Uterus (tissue), 3 donors: ENCODE measurements at regions not wholly inside any gene's neighbourhood (a gene's known extent, or its start where the extent isn't known, plus 50 kb on each side); places are given as distances from the start of the nearest gene placed in this dataset.

Experiments used
- DNase-seq, 2 donors: peaks; one replicate each; pipeline ENCODE4 v3.0.0-alpha.2; 2019 to 2020
- H3K27ac ChIP-seq, 2 donors: fragments of 200-600 bp; sonication (generic); 1 replicate in 1 of 2; 2 replicates in 1 of 2; pipeline ENCODE4 v1.5.1; 2016 to 2018
- H3K27me3 ChIP-seq, 2 donors: fragments of 200-600 bp; sonication (generic); one replicate each; pipeline ENCODE4 v1.5.1; 2018 to 2019; ENCODE audit warnings: control low read depth in 1 of 2
- H3K36me3 ChIP-seq, 2 donors: fragments of 200-600 bp; sonication (generic); one replicate each; pipeline ENCODE4 v1.5.1; 2019; ENCODE audit warnings: control low read depth in 1 of 2
- H3K4me1 ChIP-seq, 2 donors: fragments of 200-600 bp; sonication (generic); one replicate each; pipeline ENCODE4 v1.5.1; 2018 to 2019; ENCODE audit warnings: control low read depth in 1 of 2
- H3K4me3 ChIP-seq, 2 donors: fragments of 200-600 bp; sonication (generic); 1 replicate in 1 of 2; 2 replicates in 1 of 2; pipeline ENCODE4 v1.5.1; 2018 to 2019; ENCODE audit warnings: mild to moderate bottlenecking in 1 of 2
- H3K9me3 ChIP-seq, 2 donors: fragments of 200-600 bp; sonication (generic); one replicate each; pipeline ENCODE4 v1.5.1; 2019; ENCODE audit warnings: control low read depth in 1 of 2
- POLR2A ChIP-seq, 2 donors: fragments of 450-650 bp; IDR thresholded peaks; one replicate each; pipeline ENCODE4 v1.6.1; 2016; ENCODE audit warnings: antibody characterized with exemption in 2 of 2, mild to moderate bottlenecking in 1 of 2, moderate library complexity in 1 of 2
- intact Hi-C: fragments of 100-400 bp; cut with DNase I; formaldehyde crosslinking; loops from one replicate; pipeline ENCODE4 v1.15.1; 2023; ENCODE audit warnings: low total_unique reads
- TF ChIP-seq, protein P1 (sequence below), 4 experiments: fragments of 200-600 bp in 2 of 4; fragments of 450-650 bp in 2 of 4; sonication (generic) in 2 of 4; IDR thresholded peaks; one replicate each; pipeline ENCODE4 v1.5.1; 2016 to 2019; ENCODE audit warnings: antibody characterized with exemption in 4 of 4, mild to moderate bottlenecking in 2 of 4, moderate library complexity in 1 of 4
- donor health status: DM: yes; HTN: yes; CAD: no.

DNA sequence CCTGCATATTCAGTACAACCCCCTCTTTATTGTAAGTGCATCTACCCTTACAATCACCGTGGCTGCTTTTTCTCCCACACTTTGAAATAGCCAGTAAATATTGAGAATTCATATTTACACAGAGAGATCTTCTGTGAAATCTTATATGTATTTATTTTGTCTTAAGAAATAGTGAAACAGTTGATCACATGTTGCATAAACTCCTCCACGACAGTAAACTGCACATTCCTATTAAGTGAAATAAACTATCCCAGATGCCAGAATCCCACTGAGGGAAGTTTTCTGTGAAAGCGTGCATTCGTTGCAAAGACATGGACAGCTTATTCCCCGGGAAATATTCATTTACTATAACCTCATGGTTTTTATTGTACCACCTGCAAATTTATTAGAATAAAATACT is 796.0 kb downstream of the ROBO2 start:
- no peaks in the 10 kb centered on the region for H3K36me3 ChIP-seq
- H3K27me3 ChIP-seq = no peaks in the 10 kb centered on the region
- TF ChIP-seq POLR2A (IDR thresholded peaks at IDR 0.05) = no peak
- TF ChIP-seq, protein P1, sequence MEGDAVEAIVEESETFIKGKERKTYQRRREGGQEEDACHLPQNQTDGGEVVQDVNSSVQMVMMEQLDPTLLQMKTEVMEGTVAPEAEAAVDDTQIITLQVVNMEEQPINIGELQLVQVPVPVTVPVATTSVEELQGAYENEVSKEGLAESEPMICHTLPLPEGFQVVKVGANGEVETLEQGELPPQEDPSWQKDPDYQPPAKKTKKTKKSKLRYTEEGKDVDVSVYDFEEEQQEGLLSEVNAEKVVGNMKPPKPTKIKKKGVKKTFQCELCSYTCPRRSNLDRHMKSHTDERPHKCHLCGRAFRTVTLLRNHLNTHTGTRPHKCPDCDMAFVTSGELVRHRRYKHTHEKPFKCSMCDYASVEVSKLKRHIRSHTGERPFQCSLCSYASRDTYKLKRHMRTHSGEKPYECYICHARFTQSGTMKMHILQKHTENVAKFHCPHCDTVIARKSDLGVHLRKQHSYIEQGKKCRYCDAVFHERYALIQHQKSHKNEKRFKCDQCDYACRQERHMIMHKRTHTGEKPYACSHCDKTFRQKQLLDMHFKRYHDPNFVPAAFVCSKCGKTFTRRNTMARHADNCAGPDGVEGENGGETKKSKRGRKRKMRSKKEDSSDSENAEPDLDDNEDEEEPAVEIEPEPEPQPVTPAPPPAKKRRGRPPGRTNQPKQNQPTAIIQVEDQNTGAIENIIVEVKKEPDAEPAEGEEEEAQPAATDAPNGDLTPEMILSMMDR (IDR thresholded peaks at IDR 0.05) = no peak
- H3K27ac ChIP-seq = no peak overlapping the region
- H3K4me1 ChIP-seq = no peaks in the 10 kb centered on the region
- DNase-seq = no peak
- intact Hi-C loops = no loop called here
- H3K9me3 ChIP-seq = no peaks in the 10 kb centered on the region
- H3K4me3 ChIP-seq = no peak overlapping the region

DNA sequence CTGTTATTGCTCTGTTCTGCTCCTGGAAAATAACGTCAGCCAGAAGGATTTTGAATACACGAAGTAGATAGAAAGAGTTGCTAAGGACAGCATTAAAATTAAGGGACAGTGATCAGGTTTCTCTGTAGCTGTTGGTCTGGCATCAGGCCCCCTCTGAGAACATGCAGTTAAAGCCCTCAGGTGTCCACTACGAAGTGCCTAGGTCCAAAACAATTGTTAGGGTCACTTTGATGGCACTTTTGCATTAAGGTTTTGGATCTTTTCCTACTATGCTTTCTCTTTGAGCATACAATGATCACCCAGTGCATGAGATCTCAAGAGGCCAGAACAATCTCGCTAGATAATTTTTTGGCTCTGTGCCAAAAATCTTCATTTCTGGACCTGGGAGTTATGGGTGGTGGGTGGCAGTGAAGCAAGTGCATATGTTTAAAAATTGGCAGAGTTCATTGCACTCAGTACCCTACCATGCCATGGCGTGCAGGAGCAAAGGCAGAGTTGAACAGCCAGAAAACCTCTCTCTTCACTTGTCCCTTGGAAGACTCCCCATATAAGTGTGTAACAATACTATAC is 797.6 kb downstream of the ROBO2 start:
- Histone ChIP-seq H3K4me3 (no peak overlapping the region), H3K27me3 (no peaks in the 10 kb centered on the region), H3K36me3 (no peaks in the 10 kb centered on the region), H3K27ac (no peak overlapping the region), H3K9me3 (no peaks in the 10 kb centered on the region), H3K4me1 (no peaks in the 10 kb centered on the region)
- intact Hi-C loops = no loop called here
- no peak for TF ChIP-seq POLR2A (IDR thresholded peaks at IDR 0.05)
- DNase-seq = no peak

DNA sequence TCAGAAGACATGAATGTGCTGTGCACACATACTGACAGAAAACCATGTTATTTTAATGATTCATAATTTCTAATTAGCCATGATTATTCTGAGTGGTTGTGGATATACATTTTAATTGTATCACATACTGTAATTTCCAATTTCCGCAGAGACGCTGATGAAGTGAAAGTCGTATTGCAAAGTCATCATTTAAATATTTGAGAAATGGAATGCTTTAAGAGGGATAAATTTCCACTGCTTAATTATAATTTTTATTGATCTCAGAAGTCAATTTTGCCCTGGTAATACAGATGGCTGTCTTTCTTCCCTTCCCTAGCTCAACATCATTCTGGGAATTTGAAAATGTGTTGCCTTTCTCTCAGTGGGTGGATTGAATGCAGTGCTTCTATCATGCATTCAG is 819.3 kb downstream of the ROBO2 start:
- DNase-seq = no peak
- TF ChIP-seq, protein P1 (IDR thresholded peaks at IDR 0.05) = no peak

DNA sequence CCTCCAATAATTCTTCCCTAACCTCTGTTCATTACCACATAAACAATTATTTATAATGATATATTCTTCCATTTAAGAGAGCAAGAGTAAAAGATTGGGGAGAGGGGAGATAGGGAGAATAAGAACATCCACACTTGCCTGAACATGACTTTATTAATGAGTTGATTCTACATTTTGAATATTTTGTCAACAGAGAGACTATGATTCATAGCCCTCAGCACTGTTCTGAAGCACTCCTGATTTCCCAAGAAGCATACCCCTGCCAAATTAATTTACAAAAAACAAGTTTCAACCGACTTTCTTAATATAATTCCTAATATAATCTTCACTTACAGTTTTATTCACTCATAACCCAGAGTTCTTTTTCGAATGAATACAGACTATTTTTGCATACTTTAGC is 828.8 kb downstream of the ROBO2 start:
- no peak overlapping the region for H3K27ac ChIP-seq
- H3K36me3 ChIP-seq = no peaks in the 10 kb centered on the region
- TF ChIP-seq, protein P1 (IDR thresholded peaks at IDR 0.05) = no peak
- TF ChIP-seq POLR2A (IDR thresholded peaks at IDR 0.05) = no peak
- no peaks in the 10 kb centered on the region for H3K9me3 ChIP-seq
- no peaks in the 10 kb centered on the region for H3K27me3 ChIP-seq
- intact Hi-C loops = no loop called here
- no peak overlapping the region for H3K4me3 ChIP-seq
- no peak for DNase-seq
- H3K4me1 ChIP-seq = no peaks in the 10 kb centered on the region

More for the DNA sequence above, 819.3 kb downstream of the ROBO2 start:
- H3K9me3 ChIP-seq = no peaks in the 10 kb centered on the region
- no peaks in the 10 kb centered on the region for H3K36me3 ChIP-seq
- H3K4me1 ChIP-seq = no peaks in the 10 kb centered on the region
- no peaks in the 10 kb centered on the region for H3K27me3 ChIP-seq
- H3K27ac ChIP-seq = no peak overlapping the region
- intact Hi-C loops = no loop called here
- H3K4me3 ChIP-seq = no peak overlapping the region

DNA sequence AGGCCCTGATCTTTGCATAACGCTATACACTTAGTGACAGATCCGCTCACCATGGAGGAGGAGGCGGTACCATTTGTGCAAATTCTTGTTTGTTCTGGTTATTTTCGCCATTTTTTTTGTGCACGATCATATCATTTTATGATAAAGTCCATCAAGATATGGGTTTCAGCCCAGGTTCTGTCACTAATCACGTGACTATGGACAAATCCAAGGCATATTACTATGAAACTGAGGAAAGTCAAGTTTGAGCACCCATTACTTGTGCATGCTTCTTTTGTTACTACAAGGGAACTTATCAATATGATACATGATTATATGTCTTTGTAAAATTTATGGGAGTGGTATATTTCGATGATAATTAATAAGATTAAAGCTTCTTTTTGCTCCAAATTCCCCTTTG is 829.5 kb downstream of the ROBO2 start:
- no peak overlapping the region for H3K4me3 ChIP-seq
- no peaks in the 10 kb centered on the region for H3K27me3 ChIP-seq
- H3K27ac ChIP-seq = no peak overlapping the region
- H3K9me3 ChIP-seq = no peaks in the 10 kb centered on the region
- no peaks in the 10 kb centered on the region for H3K4me1 ChIP-seq
- DNase-seq = no peak
- TF ChIP-seq, protein P1 (IDR thresholded peaks at IDR 0.05) = no peak
- TF ChIP-seq POLR2A (IDR thresholded peaks at IDR 0.05) = no peak
- intact Hi-C loops = no loop called here
- H3K36me3 ChIP-seq = no peaks in the 10 kb centered on the region

DNA sequence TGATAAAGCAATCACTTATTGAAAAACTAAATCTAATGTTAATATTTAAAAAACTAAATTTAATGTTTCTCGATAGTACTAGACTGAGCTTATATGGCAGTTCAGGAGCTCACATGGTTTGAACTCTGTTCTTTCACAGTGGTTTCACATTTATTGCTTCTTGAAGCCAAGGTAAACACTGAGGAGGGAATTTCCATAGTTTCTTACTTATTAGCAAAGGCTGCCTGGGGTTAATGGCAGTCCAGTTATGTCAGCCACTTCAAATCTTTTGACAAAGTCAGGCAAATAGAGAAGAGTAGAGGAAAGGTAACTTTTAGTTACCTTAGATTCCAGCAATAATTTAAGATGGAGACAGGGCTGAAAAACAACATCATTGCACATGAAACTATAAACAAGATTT is 831.5 kb downstream of the ROBO2 start:
- Histone ChIP-seq H3K4me1 (no peaks in the 10 kb centered on the region), H3K4me3 (no peak overlapping the region), H3K9me3 (no peaks in the 10 kb centered on the region), H3K27ac (no peak overlapping the region), H3K27me3 (no peaks in the 10 kb centered on the region), H3K36me3 (no peaks in the 10 kb centered on the region)
- intact Hi-C loops = loop anchor here (10.0 kb wide), 1 partner anchor 1497 kb away; no protein-coding TSS in a partner anchor
- no peak for TF ChIP-seq POLR2A (IDR thresholded peaks at IDR 0.05)
- TF ChIP-seq, protein P1 (IDR thresholded peaks at IDR 0.05) = no peak
- no peak for DNase-seq
